Esophagus muscularis mucosa (tissue), 4 donors: ENCODE measurements at regions not wholly inside any gene's neighbourhood (a gene's known extent, or its start where the extent isn't known, plus 50 kb on each side); places are given as distances from the start of the nearest gene placed in this dataset.

Experiments
- DNase-seq: peaks from one replicate; pipeline ENCODE4 v3.0.0-alpha.2; 2017; ENCODE audit errors: extremely low spot score
- H3K27ac ChIP-seq, 4 donors: fragments of 200-600 bp; sonication (generic); replicated peaks in 1 of 4; 1 replicate in 3 of 4; 2 replicates in 1 of 4; pipeline ENCODE4 v1.5.1; 2016 to 2019; ENCODE audit warnings: mild to moderate bottlenecking in 1 of 4
- H3K27me3 ChIP-seq, 4 donors: fragments of 200-600 bp; sonication (generic); one replicate each; pipeline versions ENCODE4 v1.5.1 to v1.6.0; 2016 to 2019
- H3K36me3 ChIP-seq, 4 donors: fragments of 200-600 bp; sonication (generic); one replicate each; pipeline ENCODE4 v1.5.1; 2016 to 2019
- H3K4me1 ChIP-seq, 4 donors: fragments of 200-600 bp; sonication (generic); one replicate each; pipeline ENCODE4 v1.5.1; 2016 to 2019
- H3K4me3 ChIP-seq, 4 donors: fragments of 200-600 bp; sonication (generic); 1 replicate in 2 of 4; 2 replicates in 2 of 4; pipeline ENCODE4 v1.5.1; 2016 to 2019; ENCODE audit warnings: mild to moderate bottlenecking in 4 of 4, moderate library complexity in 1 of 4
- H3K9me3 ChIP-seq, 4 donors: fragments of 200-600 bp; sonication (generic); 1 replicate in 3 of 4; 2 replicates in 1 of 4; pipeline ENCODE4 v1.5.1; 2016 to 2019
- CTCF ChIP-seq, 3 experiments: fragments of 200-600 bp in 2 of 3; fragments of 450-650 bp in 1 of 3; sonication (generic) in 2 of 3; IDR thresholded peaks; one replicate each; pipeline ENCODE4 v1.5.1; 2017 to 2019; ENCODE audit warnings: antibody characterized with exemption in 3 of 3, mild to moderate bottlenecking in 2 of 3, moderate library complexity in 1 of 3
- EP300 ChIP-seq: sonication (generic); formaldehyde crosslinking; IDR thresholded peaks from one replicate; pipeline ENCODE4 v1.6.1; 2017; ENCODE audit warnings: antibody characterized with exemption
- POLR2A ChIP-seq: fragments of 450-650 bp; IDR thresholded peaks from one replicate; pipeline ENCODE4 v1.6.1; 2017; ENCODE audit warnings: antibody characterized with exemption, moderate library complexity, mild to moderate bottlenecking, low read depth
- POLR2AphosphoS5 ChIP-seq, 2 donors: sonication (generic); formaldehyde crosslinking; IDR thresholded peaks; one replicate each; pipeline ENCODE4 v1.6.1; 2017; ENCODE audit warnings: antibody characterized with exemption in 2 of 2
- WGBS: methylation state at CpG from one replicate; pipeline ENCODE4 v1.1.5; 2018; 5-methylcytosine and 5-hydroxymethylcytosine counted together
- intact Hi-C: fragments of 100-400 bp; cut with DNase I; formaldehyde crosslinking; loops from one replicate; pipeline ENCODE4 v1.15.1; 2023

- 69% methylated on average over 2 of the region's 2 CpGs for WGBS
- Histone ChIP-seq H3K36me3 (no peaks in the 10 kb centered on the region), H3K27ac (no peak overlapping the region), H3K4me3 (no peak overlapping the region), H3K4me1 (no peaks in the 10 kb centered on the region), H3K27me3 (no peaks in the 10 kb centered on the region), H3K9me3 (no peaks in the 10 kb centered on the region)
- DNase-seq, result no peak
- intact Hi-C loops, result no loop called here
- TF ChIP-seq EP300 (no peak), CTCF (IDR thresholded peaks at IDR 0.05) (no peak), POLR2A (no peak), POLR2AphosphoS5 (IDR thresholded peaks at IDR 0.05) (no peak)
Observed at GRCh38 chr3:144351011-144351410, 379.4 kb downstream of the DIPK2A start.

- no peak overlapping the region for H3K27ac ChIP-seq
- no peaks in the 10 kb centered on the region for H3K27me3 ChIP-seq
- intact Hi-C loops, result no loop called here
- H3K36me3 ChIP-seq, result no peaks in the 10 kb centered on the region
- H3K4me3 ChIP-seq, result no peak overlapping the region
- no peaks in the 10 kb centered on the region for H3K9me3 ChIP-seq
- no peak for DNase-seq
- H3K4me1 ChIP-seq, result no peaks in the 10 kb centered on the region
- WGBS, result 59% methylated on average over 4 of the region's 4 CpGs
- TF ChIP-seq CTCF (IDR thresholded peaks at IDR 0.05) (no peak), EP300 (no peak), POLR2AphosphoS5 (IDR thresholded peaks at IDR 0.05) (no peak), POLR2A (no peak)
Observed at GRCh38 chr3:144351773-144352365, 380.2 kb downstream of the DIPK2A start.

- DNase-seq, result no peak
- H3K4me1 ChIP-seq, result no peaks in the 10 kb centered on the region
- intact Hi-C loops, result no loop called here
- no peak for TF ChIP-seq POLR2A
- TF ChIP-seq POLR2AphosphoS5 (IDR thresholded peaks at IDR 0.05), result no peak
- no peak for TF ChIP-seq EP300
- TF ChIP-seq CTCF (IDR thresholded peaks at IDR 0.05), result no peak
- no peak overlapping the region for H3K4me3 ChIP-seq
- H3K27ac ChIP-seq, result no peak overlapping the region
- H3K36me3 ChIP-seq, result no peaks in the 10 kb centered on the region
- no peaks in the 10 kb centered on the region for H3K9me3 ChIP-seq
- no peaks in the 10 kb centered on the region for H3K27me3 ChIP-seq
- WGBS, result 47% methylated on average over 2 of the region's 2 CpGs
Observed at GRCh38 chr3:144358191-144358590, 386.6 kb downstream of the DIPK2A start.

GRCh38 chr3:144361002-144361401 is 389.4 kb downstream of the DIPK2A start:
- no peaks in the 10 kb centered on the region for H3K9me3 ChIP-seq
- H3K27ac ChIP-seq, result no peak overlapping the region
- H3K4me1 ChIP-seq, result peaks cover 0 to 3% (median 0%) of the 10 kb centered on the region in 4 donors
- H3K36me3 ChIP-seq, result no peaks in the 10 kb centered on the region
- TF ChIP-seq CTCF (IDR thresholded peaks at IDR 0.05) (no peak), EP300 (no peak), POLR2A (no peak), POLR2AphosphoS5 (IDR thresholded peaks at IDR 0.05) (no peak)
- 82% methylated on average over 1 of the region's 1 CpG for WGBS
- no peak for DNase-seq
- H3K4me3 ChIP-seq, result no peak overlapping the region
- H3K27me3 ChIP-seq, result no peaks in the 10 kb centered on the region
- intact Hi-C loops, result no loop called here

GRCh38 chr3:144362126-144362525 is 390.5 kb downstream of the DIPK2A start:
- intact Hi-C loops, result no loop called here
- Histone ChIP-seq H3K9me3 (no peaks in the 10 kb centered on the region), H3K36me3 (no peaks in the 10 kb centered on the region), H3K4me1 (peaks cover 0 to 3% (median 0%) of the 10 kb centered on the region in 4 donors), H3K27ac (no peak overlapping the region), H3K4me3 (no peak overlapping the region), H3K27me3 (no peaks in the 10 kb centered on the region)
- DNase-seq, result no peak
- TF ChIP-seq POLR2A, result no peak
- no peak for TF ChIP-seq POLR2AphosphoS5 (IDR thresholded peaks at IDR 0.05)
- no peak for TF ChIP-seq EP300
- no peak for TF ChIP-seq CTCF (IDR thresholded peaks at IDR 0.05)
- WGBS, result 77% methylated on average over 3 of the region's 3 CpGs
